ENCODE measurements at regions not wholly inside any gene's neighbourhood (a gene's known extent, or its start where the extent isn't known, plus 50 kb on each side); places are given as distances from the start of the nearest gene placed in this dataset.
A peak's percentile ranks its signal among the peaks of the same experiment; 100 is the strongest.

DNA sequence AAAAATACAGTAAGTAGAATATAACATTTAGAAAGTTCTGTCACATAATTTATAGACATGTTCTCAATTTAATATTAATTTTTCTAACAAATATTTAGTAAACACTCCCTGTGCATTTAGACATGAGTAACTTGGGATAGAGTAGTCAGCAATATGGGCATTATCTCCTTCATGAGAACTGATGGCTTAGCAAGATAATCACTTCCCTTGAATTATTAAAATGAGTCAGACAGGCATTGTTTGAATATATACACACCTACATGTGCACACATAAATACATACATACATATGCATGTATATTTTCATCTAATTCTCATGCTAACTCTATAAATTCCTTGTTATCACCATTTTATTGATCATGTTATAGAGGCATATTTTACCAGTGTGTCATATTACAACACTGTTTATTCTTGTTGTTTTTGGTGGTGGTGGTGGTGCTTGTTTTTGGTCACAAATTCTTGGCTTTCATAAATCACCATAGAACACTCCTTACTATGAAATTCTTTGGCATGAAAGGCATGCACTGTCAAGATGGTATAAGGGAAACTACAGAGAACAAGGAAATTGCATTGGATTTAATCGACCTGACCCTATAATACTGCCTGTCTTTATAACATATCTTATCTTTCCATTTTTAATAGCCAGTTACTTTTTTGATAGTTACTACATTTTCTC, 434.5 kb upstream of the MANEA start:
- no peak for DNase-seq (ENCODE audit: low spot score)

- no peak for DNase-seq (ENCODE audit: low spot score)
Measured at GRCh38 chr6:95143408-95144180, 433.7 kb upstream of the MANEA start.

DNA sequence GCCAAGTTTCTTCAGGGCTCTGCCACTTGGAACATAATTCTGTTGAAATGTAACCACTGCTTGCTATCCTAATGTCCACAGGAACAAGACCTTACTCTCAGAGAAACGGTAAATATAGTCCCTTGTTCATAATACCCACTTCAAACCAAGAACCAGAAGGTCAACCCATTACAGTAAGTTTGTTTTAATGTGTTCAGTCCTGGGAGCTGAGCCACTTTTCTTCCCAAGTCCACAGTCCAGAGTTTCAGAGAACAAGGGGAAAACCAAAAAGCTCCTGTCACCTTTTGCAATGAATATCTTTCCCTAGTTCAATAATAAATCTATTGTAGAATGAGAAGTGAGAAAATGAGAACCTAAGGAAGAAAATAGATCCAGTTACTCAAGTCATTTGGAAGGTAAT, 431.9 kb upstream of the MANEA start:
- no peak for DNase-seq (ENCODE audit: low spot score)

DNA sequence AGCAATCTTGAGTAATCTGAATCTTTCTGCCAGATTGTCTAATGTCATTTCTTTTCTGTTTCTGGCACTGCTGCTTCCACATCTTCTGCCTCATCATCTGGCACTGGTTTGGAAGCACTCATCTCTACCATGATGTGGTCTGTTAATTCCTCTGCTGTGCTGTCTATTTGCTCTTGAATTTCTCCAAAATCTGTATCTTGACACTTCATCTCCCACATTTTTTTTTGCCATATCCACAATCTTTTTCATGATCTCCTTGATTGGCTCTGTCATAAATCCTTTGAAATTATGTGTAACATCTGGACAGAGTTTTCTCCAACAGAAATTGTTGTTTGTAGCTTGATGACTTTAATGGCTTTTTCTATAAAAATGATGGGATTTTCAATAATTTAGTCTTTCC, 417.8 kb upstream of the MANEA start:
- DNase-seq (ENCODE audit: low spot score) = no peak

DNA sequence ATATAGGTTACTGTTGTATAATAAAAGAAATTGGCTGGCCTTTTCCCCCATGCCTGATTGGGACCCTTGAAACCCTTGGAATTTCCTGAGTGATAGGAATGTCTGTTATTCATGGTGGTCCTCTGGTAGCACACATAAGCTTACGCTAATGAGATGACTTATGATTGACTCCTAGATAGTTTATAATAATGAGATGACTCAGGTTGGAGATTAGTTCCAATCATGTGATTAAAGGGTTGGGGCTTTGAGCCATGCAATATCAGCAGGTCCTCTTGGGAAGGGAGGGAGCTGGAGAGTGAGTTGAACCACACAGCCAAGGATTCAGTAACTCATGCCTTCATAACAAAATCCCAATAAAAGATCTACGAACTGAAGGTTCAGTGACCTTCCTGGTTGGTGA, 407.6 kb upstream of the MANEA start:
- DNase-seq (ENCODE audit: low spot score) = no peak

- DNase-seq (ENCODE audit: low spot score) = no peak
Measured at GRCh38 chr6:95175927-95176675, 401.2 kb upstream of the MANEA start.

DNA sequence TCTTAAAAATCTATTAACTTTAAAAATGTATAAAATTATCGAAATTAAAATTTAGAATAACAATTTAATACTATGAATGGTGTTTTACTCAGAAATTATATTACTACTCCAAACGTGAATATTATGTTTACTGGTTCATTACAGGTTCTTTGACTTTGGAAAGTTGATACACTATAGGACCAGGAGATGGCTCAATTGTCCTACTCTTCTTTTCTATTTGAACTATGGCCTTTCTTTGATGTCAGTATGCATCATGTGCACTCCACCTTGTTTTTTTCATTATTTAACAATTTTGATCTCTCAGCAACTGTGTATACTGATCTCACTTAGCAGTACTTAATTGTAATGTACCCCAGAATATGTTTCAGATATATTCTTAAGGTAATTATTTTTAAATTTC, 391.5 kb upstream of the MANEA start:
- no peak for DNase-seq (ENCODE audit: low spot score)

DNA sequence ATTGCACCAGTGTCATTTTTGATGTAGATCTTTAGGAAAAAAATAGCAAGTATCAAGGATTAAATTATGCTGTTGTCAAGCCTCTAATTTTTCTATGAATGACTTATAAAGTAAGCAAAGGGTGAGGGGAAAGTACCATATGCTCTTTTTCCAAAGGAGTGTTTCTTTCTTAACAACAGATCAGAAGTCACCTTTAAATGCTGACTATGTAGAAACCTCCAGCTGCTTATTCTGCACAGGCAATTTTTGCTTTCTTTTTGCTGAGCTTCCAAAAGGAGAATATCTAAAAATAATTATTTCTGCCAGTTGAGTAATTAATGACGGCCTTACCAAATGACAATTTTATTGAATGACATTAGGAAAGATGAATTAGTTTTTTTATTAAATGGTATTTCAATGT, 390.6 kb upstream of the MANEA start:
- DNase-seq (ENCODE audit: low spot score) = no peak

GRCh38 chr6:95197590-95197989, 379.7 kb upstream of the MANEA start:
- DNase-seq (ENCODE audit: low spot score) = no peak

GRCh38 chr6:95203153-95203754, 374.1 kb upstream of the MANEA start:
- peak; percentile 0 for DNase-seq (ENCODE audit: low spot score)

DNA sequence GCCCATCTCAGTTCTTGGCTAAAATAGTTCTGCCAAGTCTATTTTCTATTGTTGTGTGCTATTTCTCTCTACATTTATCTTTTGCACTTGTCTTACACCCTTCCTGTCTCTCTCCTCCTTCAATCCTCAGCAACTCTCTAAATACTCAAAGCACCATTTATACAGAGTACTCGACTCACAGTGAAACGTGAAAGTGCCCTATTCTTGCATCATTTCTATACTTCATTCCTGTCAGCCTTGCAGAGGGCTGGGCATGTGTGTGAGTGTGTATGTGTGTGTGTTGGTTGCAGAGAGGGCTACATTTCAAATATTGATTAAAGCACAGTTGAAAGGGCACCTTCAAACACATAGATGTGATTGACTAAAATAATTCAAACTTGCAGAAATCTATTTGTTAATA, 373.2 kb upstream of the MANEA start:
- no peak for DNase-seq (ENCODE audit: low spot score)

- no peak for DNase-seq (ENCODE audit: low spot score)
Measured at GRCh38 chr6:95208621-95209020, 368.7 kb upstream of the MANEA start.

- DNase-seq (ENCODE audit: low spot score) = no peak
Measured at GRCh38 chr6:95209074-95209473, 368.3 kb upstream of the MANEA start.

DNA sequence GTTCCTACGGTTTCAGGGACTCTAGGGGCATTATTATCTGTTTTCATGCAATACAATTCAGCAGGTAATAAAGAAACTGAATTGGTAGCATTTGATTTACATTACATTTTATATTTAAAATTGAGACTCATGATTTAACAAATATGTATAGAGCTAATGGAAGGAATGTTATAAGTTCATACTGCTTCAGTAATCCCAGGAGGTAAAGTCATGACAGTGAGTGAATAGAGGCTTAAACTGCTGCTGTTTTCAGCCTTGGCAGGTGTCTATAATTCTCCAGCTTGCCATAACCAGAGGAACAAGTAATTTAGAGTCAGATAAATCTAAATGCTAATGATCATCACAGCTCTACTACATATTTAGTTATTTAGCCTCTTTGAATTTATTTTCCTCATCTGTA, 360.8 kb upstream of the MANEA start:
- DNase-seq (ENCODE audit: low spot score) = no peak

GRCh38 chr6:95227351-95227750, 350.0 kb upstream of the MANEA start:
- DNase-seq (ENCODE audit: low spot score) = no peak

DNA sequence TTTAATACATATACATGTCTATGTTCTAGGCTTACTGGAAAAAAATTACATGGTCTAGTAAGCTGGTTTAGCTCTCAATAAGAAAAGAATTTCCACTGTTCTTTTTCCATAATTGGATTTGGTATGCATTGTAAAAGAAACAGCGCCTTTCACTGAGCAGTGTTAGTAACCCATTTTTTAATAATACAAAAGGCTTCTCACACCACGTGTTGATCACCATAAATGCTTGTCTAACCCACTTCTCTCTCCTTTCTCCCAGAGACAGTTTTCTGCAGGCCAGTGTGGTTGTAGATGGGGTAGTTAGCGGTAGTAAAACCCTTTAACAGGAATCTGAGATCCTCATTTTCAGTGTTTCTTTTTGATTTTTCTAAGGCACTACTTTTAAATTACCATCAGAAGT, 348.7 kb upstream of the MANEA start:
- DNase-seq (ENCODE audit: low spot score) = no peak

- no peak for DNase-seq (ENCODE audit: low spot score)
Measured at GRCh38 chr6:95230071-95230740, 347.1 kb upstream of the MANEA start.

DNA sequence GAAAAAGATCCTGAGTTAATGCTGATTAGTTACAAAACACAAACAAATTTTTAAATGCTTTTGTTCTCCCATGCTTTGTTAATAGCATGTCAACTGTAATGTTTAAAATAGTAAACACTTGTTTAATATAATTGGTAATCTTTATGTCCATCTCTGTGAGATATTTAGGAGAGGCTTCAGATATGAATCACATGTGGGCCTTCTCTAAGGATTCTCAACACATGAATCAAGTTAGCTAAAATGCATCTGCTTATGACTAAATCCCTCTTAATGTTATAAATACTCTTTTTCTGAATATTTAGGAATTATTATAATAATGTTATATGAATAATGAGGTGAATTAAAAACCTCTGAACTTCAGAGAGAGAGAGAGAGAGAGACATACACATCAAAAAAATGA, 345.9 kb upstream of the MANEA start:
- no peak for DNase-seq (ENCODE audit: low spot score)

DNA sequence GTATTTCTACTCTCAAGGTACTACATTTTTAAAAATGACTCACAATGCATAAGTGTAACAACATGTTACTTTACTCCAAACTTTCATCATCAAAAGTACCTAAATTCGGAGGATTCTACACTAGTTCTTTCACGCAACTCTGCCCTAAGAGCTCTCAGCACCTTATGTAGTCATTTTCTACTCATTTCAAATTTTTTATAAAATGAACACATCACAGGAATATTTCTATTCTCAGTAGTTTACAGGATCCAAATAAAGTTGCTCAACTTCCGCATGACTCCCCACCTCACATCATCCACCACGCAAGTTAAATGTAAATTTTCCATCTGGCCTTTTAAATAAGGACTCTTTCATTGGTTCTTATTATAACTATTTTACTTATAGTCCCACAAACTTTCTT, 344.9 kb upstream of the MANEA start:
- no peak for DNase-seq (ENCODE audit: low spot score)

DNA sequence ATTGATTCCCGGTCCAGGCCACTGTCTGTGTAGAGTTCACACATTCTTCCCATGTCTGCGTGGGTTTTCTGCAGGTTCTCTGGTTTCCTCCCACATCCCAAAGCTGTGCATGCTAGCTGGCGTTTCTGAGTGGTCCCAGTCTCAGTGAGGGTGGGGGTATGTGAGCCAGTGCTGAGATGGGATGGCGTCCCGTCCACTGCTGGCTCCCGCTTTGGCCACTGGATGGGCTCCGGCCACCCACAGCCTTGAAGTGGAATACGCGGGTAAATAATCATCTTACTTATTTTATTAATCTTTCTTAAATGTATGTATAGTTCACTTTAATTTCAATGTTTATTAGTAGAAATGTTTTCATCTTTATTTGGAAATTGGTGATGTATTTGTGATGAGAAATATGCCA, 343.5 kb upstream of the MANEA start:
- DNase-seq (ENCODE audit: low spot score) = no peak

DNA sequence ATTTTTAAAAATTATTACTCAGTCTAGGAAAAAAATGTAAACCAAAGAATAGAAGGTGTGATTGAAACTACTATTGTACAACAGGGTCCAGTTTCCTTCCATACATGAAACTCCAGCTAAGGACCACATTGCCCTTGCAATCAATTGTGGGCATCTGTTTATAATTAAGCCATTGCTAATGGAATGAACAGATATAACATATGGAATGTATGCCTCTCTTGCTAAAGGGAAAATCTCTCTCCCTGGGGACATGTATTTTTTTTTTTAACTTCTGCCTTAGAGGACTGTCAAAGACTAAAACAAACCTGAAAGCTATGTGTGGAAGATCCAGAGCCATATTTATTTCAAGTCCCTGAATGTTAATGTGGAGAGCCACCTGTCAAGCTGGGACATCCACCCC, 336.8 kb upstream of the MANEA start:
- DNase-seq (ENCODE audit: low spot score) = no peak

DNA sequence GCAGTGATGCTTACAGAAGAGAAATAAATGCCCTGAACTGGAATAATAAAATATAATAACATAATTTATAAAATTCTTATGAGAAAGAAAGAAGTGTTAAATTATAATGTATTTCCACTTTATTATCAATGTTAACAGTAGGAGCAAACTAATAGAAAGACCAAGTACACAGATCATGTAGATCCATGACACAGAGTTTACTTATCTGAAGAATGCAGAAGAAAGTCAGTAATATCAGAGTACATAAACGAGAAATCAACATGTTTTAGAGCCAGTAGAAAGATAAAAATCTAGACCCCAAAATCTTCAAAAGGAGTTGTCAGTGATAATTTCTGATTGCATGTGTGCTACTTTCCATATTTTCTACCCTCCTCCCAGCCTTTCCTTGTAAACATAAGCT, 334.8 kb upstream of the MANEA start:
- DNase-seq (ENCODE audit: low spot score) = no peak

Measured in CD4-positive, alpha-beta T cell treated with Interleukin-15 for 4 hours (primary cell).